NCI-H2107 treated with DMSO at 0.1 percent for 48 hours (cell line): ENCODE measurements at regions not wholly inside any gene's neighbourhood (a gene's known extent, or its start where the extent isn't known, plus 50 kb on each side); places are given as distances from the start of the nearest gene placed in this dataset.

Experiments used
- DNase-seq: peaks from one replicate; lab custom pipeline; 2025; ENCODE audit not compliant: unreplicated experiment; lab: John Stamatoyannopoulos, UW

- no peak for DNase-seq
Measured at GRCh38 chr2:39534095-39534711, 97.1 kb upstream of the MAP4K3 start.

DNA sequence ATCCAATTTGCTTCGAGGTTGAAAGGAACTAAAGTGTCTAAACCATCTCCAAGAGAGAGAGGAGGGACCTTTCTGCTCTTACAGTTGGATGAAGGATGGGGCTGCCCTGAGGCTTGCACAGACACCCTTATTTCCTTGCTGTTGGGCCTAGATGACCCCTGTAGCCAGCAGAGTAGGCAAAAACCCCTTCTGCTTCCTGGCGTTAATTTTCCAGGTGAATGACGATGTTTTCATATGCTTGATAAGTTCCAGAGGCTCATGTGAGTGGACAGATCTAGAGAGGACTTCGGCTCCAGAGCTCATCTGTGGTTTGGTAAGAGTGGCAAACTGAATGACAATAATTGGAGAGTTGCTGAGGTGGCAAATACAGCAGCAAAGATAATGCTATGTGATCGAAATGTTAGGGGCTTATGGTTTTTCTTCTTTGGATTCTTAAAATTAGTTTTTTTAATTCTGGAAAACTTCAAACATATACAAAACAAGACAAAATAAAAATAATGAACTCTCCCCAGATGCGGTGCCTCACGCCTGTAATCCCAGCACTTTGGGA, 98.6 kb upstream of the MAP4K3 start:
- no peak for DNase-seq

DNA sequence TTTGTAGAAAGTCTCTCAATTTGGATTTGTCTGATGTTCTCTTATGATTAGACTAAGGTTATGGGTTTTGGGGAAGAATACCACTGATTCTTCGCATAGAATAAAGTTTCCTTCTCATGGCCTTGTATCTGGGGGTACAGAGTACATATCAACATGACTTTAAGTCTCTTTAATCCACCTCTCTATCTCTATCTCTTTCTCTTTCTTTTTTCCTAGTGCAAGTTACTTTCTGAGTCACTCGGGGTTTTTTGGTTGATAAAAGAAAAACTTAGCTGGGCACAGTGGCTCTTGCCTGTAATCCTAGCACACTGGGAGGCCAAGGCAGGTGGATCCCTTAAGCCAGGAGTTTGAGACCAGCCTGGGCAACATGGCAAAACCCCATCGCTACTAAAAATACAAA, 100.1 kb upstream of the MAP4K3 start:
- no peak for DNase-seq

GRCh38 chr2:39538718-39539117, 101.6 kb upstream of the MAP4K3 start:
- DNase-seq, result no peak

DNA sequence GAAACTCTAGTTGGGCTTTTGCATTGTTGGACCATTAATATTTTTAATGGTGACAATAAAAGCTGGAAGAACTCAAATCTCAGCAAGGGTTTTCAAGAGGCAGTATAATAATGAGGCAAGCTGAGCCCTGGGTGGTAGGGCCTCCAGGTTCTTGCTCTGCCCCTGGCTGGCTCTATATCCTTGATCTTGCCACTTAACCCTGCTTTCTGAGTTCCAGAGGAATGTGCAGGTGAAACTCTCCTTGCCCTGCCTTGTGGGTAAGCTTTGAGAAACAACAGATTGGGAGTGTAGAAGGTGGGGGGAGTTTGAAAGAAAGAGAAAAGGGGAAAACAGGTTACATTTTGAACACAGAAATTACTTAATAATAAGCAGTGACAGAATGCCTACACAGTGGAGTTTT, 103.3 kb upstream of the MAP4K3 start:
- no peak for DNase-seq

GRCh38 chr2:39541011-39541930, 104.2 kb upstream of the MAP4K3 start:
- DNase-seq, result no peak

DNA sequence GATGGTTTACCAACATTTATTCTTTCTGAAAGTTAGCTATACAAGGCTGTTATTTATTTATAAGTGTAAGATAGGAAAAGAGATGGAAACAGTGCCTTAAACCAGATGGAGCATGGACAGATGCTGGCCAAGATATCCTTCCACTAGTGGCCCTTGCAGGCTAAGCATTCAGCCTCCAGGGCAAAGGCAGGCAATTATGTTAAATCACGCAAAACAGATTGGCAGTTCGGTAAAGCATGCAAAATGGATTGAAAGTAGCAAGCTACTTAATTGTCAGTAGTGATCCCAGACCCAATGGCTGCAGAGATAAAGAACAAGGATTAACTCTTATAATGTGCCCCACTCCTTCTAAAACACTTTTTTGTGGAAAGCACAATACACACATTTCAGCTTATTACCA, 105.4 kb upstream of the MAP4K3 start:
- no peak for DNase-seq

DNA sequence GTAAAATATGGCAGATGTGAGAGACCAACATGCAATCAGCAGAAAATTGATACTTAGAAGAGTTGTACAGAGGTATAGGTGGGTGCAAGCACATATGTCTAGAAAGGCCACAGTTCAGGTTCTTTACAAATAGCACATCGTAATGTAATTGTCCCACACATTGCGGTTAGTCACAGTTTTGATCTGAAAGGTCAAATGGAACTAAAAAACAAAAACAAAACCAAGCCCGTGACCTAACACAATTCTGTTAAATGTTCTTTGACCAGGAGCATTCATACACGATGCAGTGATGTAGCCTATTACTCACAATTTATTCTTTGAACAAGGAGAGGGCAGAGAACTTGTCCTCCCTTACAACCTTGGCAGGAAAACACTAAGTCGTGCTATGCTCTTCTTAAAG, 108.9 kb upstream of the MAP4K3 start:
- DNase-seq, result no peak

- DNase-seq, result no peak
Measured at GRCh38 chr2:39546409-39546808, 109.3 kb upstream of the MAP4K3 start.

GRCh38 chr2:39546937-39547336, 109.9 kb upstream of the MAP4K3 start:
- no peak for DNase-seq

GRCh38 chr2:39547811-39548719, 111.0 kb upstream of the MAP4K3 start:
- no peak for DNase-seq

DNA sequence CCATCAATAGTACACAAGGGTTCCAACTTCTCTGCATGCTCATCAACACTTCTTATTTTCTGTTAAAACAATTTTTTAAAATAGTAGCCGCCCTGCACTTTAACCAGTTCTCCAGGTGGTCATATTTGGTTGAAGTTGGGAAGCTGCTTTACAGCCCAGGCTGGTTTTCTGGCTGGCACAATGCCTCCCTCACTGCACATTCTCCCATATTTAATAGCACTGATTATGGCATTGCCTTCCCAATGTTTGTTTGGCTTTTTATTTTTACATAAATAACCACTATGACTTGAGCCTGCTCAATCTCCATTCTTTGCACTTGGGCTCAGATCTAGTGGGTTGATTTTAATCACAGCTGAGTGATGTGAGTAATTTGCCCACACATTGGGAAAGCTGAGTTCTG, 111.9 kb upstream of the MAP4K3 start:
- DNase-seq, result no peak

- DNase-seq, result no peak
Measured at GRCh38 chr2:39549718-39550464, 112.8 kb upstream of the MAP4K3 start.

- no peak for DNase-seq
Measured at GRCh38 chr2:39550701-39551285, 113.7 kb upstream of the MAP4K3 start.

GRCh38 chr2:39558906-39559305, 106.8 kb upstream of the TMEM178A start:
- no peak for DNase-seq

- DNase-seq, result no peak
Measured at GRCh38 chr2:39563572-39563971, 102.1 kb upstream of the TMEM178A start.

DNA sequence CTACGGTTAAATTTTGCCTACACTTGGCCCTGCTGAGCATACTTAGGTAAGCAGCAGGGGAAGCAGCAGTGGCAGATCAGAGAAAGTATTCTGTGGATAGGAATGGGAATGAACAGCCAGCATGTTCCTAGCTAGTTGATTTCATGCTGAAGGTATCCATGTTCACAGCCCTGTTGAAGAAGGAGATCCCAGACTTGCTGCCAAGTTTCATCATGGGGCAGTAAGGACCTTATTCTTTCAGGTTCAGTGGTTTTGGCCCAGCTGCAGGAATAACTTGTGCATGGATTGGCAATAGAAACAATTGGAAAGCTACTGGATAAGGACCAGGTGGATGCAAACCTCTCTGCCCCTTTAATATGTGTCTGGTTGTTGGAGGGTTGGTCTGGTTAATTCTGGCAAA, 98.2 kb upstream of the TMEM178A start:
- DNase-seq, result no peak

- no peak for DNase-seq
Measured at GRCh38 chr2:39568116-39568515, 97.6 kb upstream of the TMEM178A start.

- DNase-seq, result no peak
Measured at GRCh38 chr2:39568561-39569006, 97.1 kb upstream of the TMEM178A start.

DNA sequence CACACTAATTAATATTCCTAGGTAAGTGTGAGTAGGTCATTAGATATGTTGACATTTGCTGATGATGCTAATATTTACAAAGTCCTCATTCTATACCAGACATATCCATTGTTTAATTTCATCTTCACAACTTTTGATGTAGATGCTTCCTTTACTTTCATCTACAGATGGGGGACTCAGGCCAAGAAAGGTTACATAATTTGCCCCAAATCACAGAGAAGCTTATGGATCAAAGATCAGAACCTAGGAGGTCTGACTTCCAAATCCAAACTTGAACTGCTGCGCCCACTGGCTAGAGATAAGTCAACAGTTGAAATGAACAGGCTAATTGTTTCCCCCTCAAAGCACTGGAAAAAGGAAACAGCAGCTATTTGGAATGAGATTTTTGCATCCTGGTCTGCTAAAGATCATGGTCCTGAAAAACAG, 95.6 kb upstream of the TMEM178A start:
- DNase-seq, result no peak
